ENCODE measurements at regions not wholly inside any gene's neighbourhood (a gene's known extent, or its start where the extent isn't known, plus 50 kb on each side); places are given as distances from the start of the nearest gene placed in this dataset.

- DNase-seq, result no peak
- Histone ChIP-seq H3K9me3 (ENCODE audit: control insufficient read depth in 1 of 2, insufficient read depth in 1 of 2, low read length in 2 of 2) (peaks cover 0 to 9% of the 10 kb centered on the region in 2 experiments), H3K4me3 (ENCODE audit: low read length) (no peak overlapping the region), H3K4me1 (ENCODE audit: insufficient read depth, low read length) (no peaks in the 10 kb centered on the region), H3K27ac (ENCODE audit: low read depth in 1 of 2, low read length in 2 of 2) (no peak overlapping the region), H3K36me3 (ENCODE audit: insufficient read depth, low read length) (no peaks in the 10 kb centered on the region), H3K27me3 (ENCODE audit: control insufficient read depth in 1 of 2, insufficient read depth in 2 of 2, low read length in 2 of 2) (no peaks in the 10 kb centered on the region)
- ChIA-PET CTCF (no interaction called here), POLR2A (no interaction called here)
- ATAC-seq (ENCODE audit: poor library complexity), result no peak
- no peaks in the 10 kb centered on the region for H3K4me1 Mint-ChIP-seq (ENCODE audit: low read depth)
- no peaks in the 10 kb centered on the region for H3K9me3 Mint-ChIP-seq
- no peak overlapping the region for H3K27ac Mint-ChIP-seq
- intact Hi-C loops (cut with DNase I, micrococcal nuclease), result loop anchor here in 1 of 2 experiments (1.0 kb wide), 1 partner anchor 16 kb away; no protein-coding TSS in a partner anchor
- no peak overlapping the region for H3K4me3 Mint-ChIP-seq
- H3K36me3 Mint-ChIP-seq (ENCODE audit: low read depth), result no peaks in the 10 kb centered on the region
- H3K27me3 Mint-ChIP-seq, result no peaks in the 10 kb centered on the region
- TF ChIP-seq CTCF (IDR thresholded peaks at IDR 0.05), result no peak
Observed at GRCh38 chr2:2727876-2728511, 396.9 kb upstream of the MYT1L start.

DNA sequence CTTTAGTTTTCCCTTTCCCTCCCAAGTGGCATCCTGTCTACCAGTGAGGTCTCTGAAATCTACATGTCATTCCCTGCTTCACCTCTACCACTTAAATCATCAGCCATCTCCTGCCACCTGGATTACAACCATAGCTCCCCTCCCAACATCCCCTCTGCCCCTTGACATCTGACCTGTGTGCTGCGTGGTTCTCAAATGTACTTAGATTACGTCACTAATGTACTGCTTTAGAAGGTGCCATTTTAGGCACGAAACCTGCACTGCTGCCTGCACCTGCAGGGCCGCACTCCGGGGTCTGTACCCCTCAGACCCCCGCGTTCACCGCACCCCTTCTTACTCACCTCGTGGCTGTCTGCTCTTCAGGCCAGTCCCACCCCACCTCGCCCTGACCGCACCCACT, 395.1 kb upstream of the MYT1L start:
- no peak for TF ChIP-seq CTCF (IDR thresholded peaks at IDR 0.05)
- no peaks in the 10 kb centered on the region for H3K27me3 ChIP-seq (ENCODE audit: control insufficient read depth in 1 of 2, insufficient read depth in 2 of 2, low read length in 2 of 2)
- H3K4me3 Mint-ChIP-seq, result no peak overlapping the region
- DNase-seq (no peak), ATAC-seq (ENCODE audit: poor library complexity) (no peak)
- no peak overlapping the region for H3K4me3 ChIP-seq (ENCODE audit: low read length)
- CTCF ChIA-PET, result no interaction called here
- no peaks in the 10 kb centered on the region for H3K4me1 ChIP-seq (ENCODE audit: insufficient read depth, low read length)
- no peaks in the 10 kb centered on the region for H3K4me1 Mint-ChIP-seq (ENCODE audit: low read depth)
- H3K27me3 Mint-ChIP-seq, result no peaks in the 10 kb centered on the region
- H3K9me3 ChIP-seq (ENCODE audit: control insufficient read depth in 1 of 2, insufficient read depth in 1 of 2, low read length in 2 of 2), result peaks cover 0 to 17% of the 10 kb centered on the region in 2 experiments
- H3K27ac Mint-ChIP-seq, result no peak overlapping the region
- POLR2A ChIA-PET, result no interaction called here
- H3K9me3 Mint-ChIP-seq, result no peaks in the 10 kb centered on the region
- H3K36me3 ChIP-seq (ENCODE audit: insufficient read depth, low read length), result no peaks in the 10 kb centered on the region
- intact Hi-C loops (cut with DNase I, micrococcal nuclease), result no loop called here
- H3K27ac ChIP-seq (ENCODE audit: low read depth in 1 of 2, low read length in 2 of 2), result no peak overlapping the region
- no peaks in the 10 kb centered on the region for H3K36me3 Mint-ChIP-seq (ENCODE audit: low read depth)

- Mint-ChIP-seq H3K27ac (no peak overlapping the region), H3K36me3 (ENCODE audit: low read depth) (no peaks in the 10 kb centered on the region), H3K9me3 (no peaks in the 10 kb centered on the region), H3K4me3 (no peak overlapping the region), H3K4me1 (ENCODE audit: low read depth) (no peaks in the 10 kb centered on the region), H3K27me3 (no peaks in the 10 kb centered on the region)
- Histone ChIP-seq H3K27ac (ENCODE audit: low read depth in 1 of 2, low read length in 2 of 2) (no peak overlapping the region), H3K4me3 (ENCODE audit: low read length) (no peak overlapping the region), H3K9me3 (ENCODE audit: control insufficient read depth in 1 of 2, insufficient read depth in 1 of 2, low read length in 2 of 2) (peaks cover 0 to 14% of the 10 kb centered on the region in 2 experiments), H3K4me1 (ENCODE audit: insufficient read depth, low read length) (no peaks in the 10 kb centered on the region), H3K27me3 (ENCODE audit: control insufficient read depth in 1 of 2, insufficient read depth in 2 of 2, low read length in 2 of 2) (no peaks in the 10 kb centered on the region), H3K36me3 (ENCODE audit: insufficient read depth, low read length) (no peaks in the 10 kb centered on the region)
- no peak for DNase-seq
- ChIA-PET POLR2A (no interaction called here), CTCF (no interaction called here)
- no peak for TF ChIP-seq CTCF (IDR thresholded peaks at IDR 0.05)
- intact Hi-C loops (cut with DNase I, micrococcal nuclease), result no loop called here
- ATAC-seq (ENCODE audit: poor library complexity), result no peak
Observed at GRCh38 chr2:2723064-2723463, 392.0 kb upstream of the MYT1L start.

Data from CD4-positive, alpha-beta T cell (primary cell).